SU-DHL-6 (cell line): ENCODE measurements at regions not wholly inside any gene's neighbourhood (a gene's known extent, or its start where the extent isn't known, plus 50 kb on each side); places are given as distances from the start of the nearest gene placed in this dataset.

ENCODE experiments used
- H2AFZ ChIP-seq: fragments of 200-600 bp; sonication (generic); 2 replicates; pipeline ENCODE4 v1.6.1; 2014; ENCODE audit warnings: low read depth, mild to moderate bottlenecking, moderate library complexity, mixed read lengths, antibody characterized with exemption, low read length; ENCODE audit not compliant: severe bottlenecking
- H3F3A ChIP-seq: fragments of 200-600 bp; shearing (Covaris generic); 2 replicates; pipeline ENCODE4 v1.6.0; 2016; ENCODE audit warnings: antibody characterized with exemption, mild to moderate bottlenecking; ENCODE audit not compliant: insufficient read depth
- H3K27ac ChIP-seq: fragments of 200-600 bp; sonication (generic); 2 replicates; pipeline ENCODE4 v1.5.1; 2016; ENCODE audit warnings: low read depth, mild to moderate bottlenecking, low read length, moderate library complexity, mixed read lengths
- H3K27me3 ChIP-seq: fragments of 200-600 bp; sonication (generic), shearing (Covaris generic); 2 replicates; pipeline ENCODE4 v1.6.0; 2014; ENCODE audit warnings: mild to moderate bottlenecking, low read length
- H3K36me3 ChIP-seq: fragments of 200-600 bp; sonication (generic); 2 replicates; pipeline ENCODE4 v1.6.1; 2014; ENCODE audit warnings: mild to moderate bottlenecking, low read length, mixed read lengths
- H3K4me2 ChIP-seq: fragments of 300-600, 200-600 bp; shearing (Covaris generic), sonication (generic); 2 replicates; pipeline ENCODE4 v1.6.0; 2014; ENCODE audit warnings: low read length, low read depth, mild to moderate bottlenecking; ENCODE audit not compliant: poor library complexity, severe bottlenecking
- H3K4me3 ChIP-seq: fragments of 200-600 bp; sonication (generic); 2 replicates; pipeline ENCODE4 v1.5.1; 2014; ENCODE audit warnings: antibody characterized with exemption, low read length, mild to moderate bottlenecking, mixed read lengths; ENCODE audit not compliant: insufficient read depth, poor library complexity, severe bottlenecking
- H3K79me2 ChIP-seq: fragments of 200-600 bp; sonication (generic); 2 replicates; pipeline ENCODE4 v1.6.1; 2014; ENCODE audit warnings: mild to moderate bottlenecking, low read length, moderate library complexity; ENCODE audit not compliant: insufficient read depth
- H3K9ac ChIP-seq: fragments of 200-600 bp; sonication (generic); 2 replicates; pipeline ENCODE4 v1.7.0; 2014; ENCODE audit warnings: mild to moderate bottlenecking, low read length
- H3K9me2 ChIP-seq: fragments of 200-600 bp; sonication (generic); replicated peaks from 2 replicates; pipeline ENCODE4 v1.6.1; 2014; ENCODE audit warnings: low read length; ENCODE audit not compliant: insufficient read depth
- H3K9me3 ChIP-seq: fragments of 200-600 bp; sonication (generic); 2 replicates; pipeline ENCODE4 v1.6.1; 2014; ENCODE audit warnings: low read length, mixed read lengths; ENCODE audit not compliant: insufficient read depth
- H4K20me1 ChIP-seq: fragments of 200-600 bp; sonication (generic); 2 replicates; pipeline ENCODE4 v1.6.1; 2014; ENCODE audit warnings: low read depth, mild to moderate bottlenecking, antibody characterized with exemption, low read length, moderate library complexity, mixed read lengths
- EZH2phosphoT487 ChIP-seq: fragments of 200-600 bp; sonication (generic), shearing (Covaris generic); conservative IDR thresholded peaks from 2 replicates; pipeline ENCODE4 v1.6.1; 2018; ENCODE audit warnings: mild to moderate bottlenecking, antibody characterized with exemption, low read length, moderate library complexity, mixed read lengths
- TF ChIP-seq, protein P1 (sequence below): fragments of 200-600 bp; sonication (generic); IDR thresholded peaks from one replicate; pipeline ENCODE4 v1.5.1; 2017; ENCODE audit warnings: antibody characterized with exemption, mild to moderate bottlenecking, low read length, moderate library complexity; ENCODE audit not compliant: insufficient read depth, poor library complexity, severe bottlenecking

DNA sequence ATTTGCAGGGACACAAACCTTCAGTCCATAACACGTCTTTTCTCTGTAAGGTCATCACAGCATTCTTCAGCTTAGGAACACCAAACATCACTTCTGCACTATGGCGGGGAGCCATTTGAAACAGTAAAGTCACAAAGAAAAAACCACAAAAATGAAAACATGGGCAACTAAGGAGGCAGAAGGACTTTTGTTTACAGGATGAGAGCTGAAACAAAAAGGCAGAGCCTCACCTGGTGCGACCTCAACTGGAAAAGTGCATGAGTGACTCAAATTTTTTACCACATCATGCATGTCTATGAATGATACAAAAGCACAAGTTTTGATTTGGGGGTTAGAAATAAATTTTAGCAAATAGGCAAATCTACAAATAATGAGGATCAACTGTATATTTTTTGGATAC lies 68.2 kb upstream of the TNFAIP3 start:
- Histone ChIP-seq H4K20me1 (no peaks in the 10 kb centered on the region), H3K27me3 (no peaks in the 10 kb centered on the region), H3K27ac (no peak overlapping the region), H3K9ac (no peak overlapping the region), H3K79me2 (no peaks in the 10 kb centered on the region), H3K36me3 (no peaks in the 10 kb centered on the region), H3F3A (no peaks in the 10 kb centered on the region), H2AFZ (no peak overlapping the region), H3K9me2 (no peaks in the 10 kb centered on the region), H3K4me3 (no peak overlapping the region), H3K4me2 (no peak overlapping the region), H3K9me3 (no peaks in the 10 kb centered on the region)
- TF ChIP-seq EZH2phosphoT487, result no peak
- TF ChIP-seq, protein P1, sequence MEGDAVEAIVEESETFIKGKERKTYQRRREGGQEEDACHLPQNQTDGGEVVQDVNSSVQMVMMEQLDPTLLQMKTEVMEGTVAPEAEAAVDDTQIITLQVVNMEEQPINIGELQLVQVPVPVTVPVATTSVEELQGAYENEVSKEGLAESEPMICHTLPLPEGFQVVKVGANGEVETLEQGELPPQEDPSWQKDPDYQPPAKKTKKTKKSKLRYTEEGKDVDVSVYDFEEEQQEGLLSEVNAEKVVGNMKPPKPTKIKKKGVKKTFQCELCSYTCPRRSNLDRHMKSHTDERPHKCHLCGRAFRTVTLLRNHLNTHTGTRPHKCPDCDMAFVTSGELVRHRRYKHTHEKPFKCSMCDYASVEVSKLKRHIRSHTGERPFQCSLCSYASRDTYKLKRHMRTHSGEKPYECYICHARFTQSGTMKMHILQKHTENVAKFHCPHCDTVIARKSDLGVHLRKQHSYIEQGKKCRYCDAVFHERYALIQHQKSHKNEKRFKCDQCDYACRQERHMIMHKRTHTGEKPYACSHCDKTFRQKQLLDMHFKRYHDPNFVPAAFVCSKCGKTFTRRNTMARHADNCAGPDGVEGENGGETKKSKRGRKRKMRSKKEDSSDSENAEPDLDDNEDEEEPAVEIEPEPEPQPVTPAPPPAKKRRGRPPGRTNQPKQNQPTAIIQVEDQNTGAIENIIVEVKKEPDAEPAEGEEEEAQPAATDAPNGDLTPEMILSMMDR, result no peak

DNA sequence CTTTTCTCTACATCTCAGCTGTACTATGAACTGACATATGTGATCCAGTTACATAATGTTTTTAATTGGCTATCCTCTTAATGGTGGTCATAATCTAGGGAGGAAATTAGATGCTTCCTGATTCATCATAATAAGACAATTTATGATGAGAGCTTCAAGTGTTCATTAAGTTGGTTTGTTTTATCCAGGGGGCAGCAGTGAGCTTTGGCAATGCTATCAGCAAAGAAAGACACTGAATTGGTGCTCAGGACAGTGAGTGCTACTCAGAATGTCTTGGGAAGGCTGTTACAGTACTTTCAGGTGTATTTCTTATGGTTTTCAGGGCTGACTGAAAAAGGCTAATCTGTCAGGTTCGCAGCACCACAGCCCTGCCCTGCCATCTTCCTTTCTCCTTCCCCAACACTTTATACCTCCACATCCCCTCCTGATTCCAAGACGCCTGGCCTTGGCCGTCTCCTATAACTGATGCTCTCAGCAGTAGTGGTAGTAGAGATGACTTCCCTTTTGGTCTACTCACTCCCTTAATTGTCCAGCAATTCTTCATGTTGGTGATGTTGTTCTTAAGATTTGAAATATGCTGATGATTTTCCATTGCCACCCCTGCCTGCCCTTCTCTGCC lies 67.0 kb upstream of the TNFAIP3 start:
- no peak overlapping the region for H3K27ac ChIP-seq
- no peaks in the 10 kb centered on the region for H3K79me2 ChIP-seq
- no peaks in the 10 kb centered on the region for H3K27me3 ChIP-seq
- no peak overlapping the region for H3K4me2 ChIP-seq
- no peaks in the 10 kb centered on the region for H3K9me3 ChIP-seq
- no peaks in the 10 kb centered on the region for H4K20me1 ChIP-seq
- H3K4me3 ChIP-seq, result no peak overlapping the region
- H3F3A ChIP-seq, result no peaks in the 10 kb centered on the region
- TF ChIP-seq EZH2phosphoT487, result no peak
- TF ChIP-seq, protein P1, result peak; percentile 72
- H3K9me2 ChIP-seq, result no peaks in the 10 kb centered on the region
- no peaks in the 10 kb centered on the region for H3K36me3 ChIP-seq
- no peak overlapping the region for H3K9ac ChIP-seq
- peak overlapping the region; percentile 38 for H2AFZ ChIP-seq

DNA sequence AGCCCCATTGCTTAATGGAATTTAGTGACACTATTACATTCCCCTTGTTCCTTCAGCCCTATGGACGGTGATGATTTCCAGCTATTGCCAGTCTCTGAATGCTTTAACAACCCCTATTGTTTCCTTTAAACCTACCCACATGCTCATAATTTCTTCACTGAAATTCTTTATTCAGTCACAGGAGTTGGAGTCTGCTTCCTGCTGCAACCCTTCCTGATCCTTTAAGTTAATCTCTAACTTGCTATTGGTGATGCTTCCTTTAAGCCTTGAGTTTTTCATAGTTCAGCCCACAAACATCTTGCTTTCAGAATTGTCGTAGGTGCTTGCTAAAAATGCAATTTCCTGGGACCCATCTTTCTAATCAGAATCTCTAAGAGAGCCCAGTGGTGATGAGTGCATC lies 66.3 kb upstream of the TNFAIP3 start:
- H3K9ac ChIP-seq, result no peak overlapping the region

More for the DNA sequence above, 66.3 kb upstream of the TNFAIP3 start:
- no peak overlapping the region for H2AFZ ChIP-seq
- no peak overlapping the region for H3K27ac ChIP-seq
- H4K20me1 ChIP-seq, result no peaks in the 10 kb centered on the region
- TF ChIP-seq, protein P1, result no peak
- TF ChIP-seq EZH2phosphoT487, result no peak
- no peak overlapping the region for H3K4me3 ChIP-seq
- H3K9me3 ChIP-seq, result no peaks in the 10 kb centered on the region
- H3K9me2 ChIP-seq, result no peaks in the 10 kb centered on the region
- H3K27me3 ChIP-seq, result no peaks in the 10 kb centered on the region
- no peak overlapping the region for H3K4me2 ChIP-seq
- no peaks in the 10 kb centered on the region for H3F3A ChIP-seq
- no peaks in the 10 kb centered on the region for H3K36me3 ChIP-seq
- no peaks in the 10 kb centered on the region for H3K79me2 ChIP-seq
